ENCODE measurements at regions not wholly inside any gene's neighbourhood (a gene's known extent, or its start where the extent isn't known, plus 50 kb on each side); places are given as distances from the start of the nearest gene placed in this dataset.
"Not testable (repeated sequence)": the region's sequence is repeated elsewhere in the genome, so short reads cannot be mapped to it uniquely, and the experiment has no call there.

DNA sequence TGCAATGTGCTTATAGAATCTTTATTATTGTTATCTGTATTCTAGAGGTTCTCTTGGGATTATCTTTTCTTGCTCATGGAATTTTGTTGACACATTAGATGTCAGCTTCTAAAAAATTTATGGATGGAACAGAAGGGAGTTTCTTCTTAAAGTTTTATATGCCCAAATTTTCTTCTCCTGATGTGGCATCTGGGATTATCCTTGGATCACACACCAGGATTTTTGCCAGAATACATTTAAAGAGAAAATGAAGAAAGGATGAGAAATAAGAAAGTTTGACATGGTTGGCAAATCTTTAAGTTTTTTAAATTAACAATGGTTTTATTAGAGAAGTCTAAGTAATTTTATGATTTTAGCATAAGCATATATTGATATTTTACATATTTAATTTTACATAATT lies 706.7 kb upstream of the TMEFF2 start:
- intact Hi-C loops (cut with micrococcal nuclease), result no loop called here
- Histone ChIP-seq H3K27ac (ENCODE audit: low read depth in 1 of 2, low read length in 2 of 2) (no peak overlapping the region), H3K4me2 (replicated peaks; ENCODE audit: extremely low read depth, low read length, poor library complexity, severe bottlenecking) (no peak overlapping the region), H3K27me3 (ENCODE audit: control insufficient read depth in 2 of 2, insufficient read depth in 2 of 2, low read length in 2 of 2) (no peaks in the 10 kb centered on the region), H3K79me2 (ENCODE audit: insufficient read depth, low read length) (no peaks in the 10 kb centered on the region), H3K36me3 (replicated peaks in 1 of 2; ENCODE audit: control insufficient read depth in 1 of 2, insufficient read depth in 2 of 2, low read length in 2 of 2) (no peaks in the 10 kb centered on the region), H3K4me1 (ENCODE audit: control insufficient read depth in 1 of 2, insufficient read depth in 2 of 2, low read length in 2 of 2) (no peaks in the 10 kb centered on the region), H4K20me1 (ENCODE audit: insufficient read depth, low read length) (no peaks in the 10 kb centered on the region), H3K9ac (ENCODE audit: insufficient read depth, low read length, poor library complexity, severe bottlenecking) (no peak overlapping the region), H2AFZ (ENCODE audit: insufficient read depth, low read depth, low read length, poor library complexity, severe bottlenecking) (no peak overlapping the region), H3K4me3 (replicated peaks in 1 of 3; ENCODE audit: low read depth in 2 of 3, low read length in 3 of 3) (no peak overlapping the region), H3K9me3 (replicated peaks in 1 of 2; ENCODE audit: control insufficient read depth in 1 of 2, insufficient read depth in 1 of 2, low read length in 2 of 2) (peaks cover 0 to 4% of the 10 kb centered on the region in 2 donors)
- H3K9me3 Mint-ChIP-seq, result peaks cover 0 to 5% (median 3%) of the 10 kb centered on the region in 7 donors
- H3K4me3 Mint-ChIP-seq, result no peak overlapping the region
- DNase-seq, result no peak
- no peaks in the 10 kb centered on the region for H3K36me3 Mint-ChIP-seq
- no peak overlapping the region for H3K27ac Mint-ChIP-seq
- H3K27me3 Mint-ChIP-seq (ENCODE audit: low read depth in 3 of 3), result no peaks in the 10 kb centered on the region
- TF ChIP-seq, protein P1, sequence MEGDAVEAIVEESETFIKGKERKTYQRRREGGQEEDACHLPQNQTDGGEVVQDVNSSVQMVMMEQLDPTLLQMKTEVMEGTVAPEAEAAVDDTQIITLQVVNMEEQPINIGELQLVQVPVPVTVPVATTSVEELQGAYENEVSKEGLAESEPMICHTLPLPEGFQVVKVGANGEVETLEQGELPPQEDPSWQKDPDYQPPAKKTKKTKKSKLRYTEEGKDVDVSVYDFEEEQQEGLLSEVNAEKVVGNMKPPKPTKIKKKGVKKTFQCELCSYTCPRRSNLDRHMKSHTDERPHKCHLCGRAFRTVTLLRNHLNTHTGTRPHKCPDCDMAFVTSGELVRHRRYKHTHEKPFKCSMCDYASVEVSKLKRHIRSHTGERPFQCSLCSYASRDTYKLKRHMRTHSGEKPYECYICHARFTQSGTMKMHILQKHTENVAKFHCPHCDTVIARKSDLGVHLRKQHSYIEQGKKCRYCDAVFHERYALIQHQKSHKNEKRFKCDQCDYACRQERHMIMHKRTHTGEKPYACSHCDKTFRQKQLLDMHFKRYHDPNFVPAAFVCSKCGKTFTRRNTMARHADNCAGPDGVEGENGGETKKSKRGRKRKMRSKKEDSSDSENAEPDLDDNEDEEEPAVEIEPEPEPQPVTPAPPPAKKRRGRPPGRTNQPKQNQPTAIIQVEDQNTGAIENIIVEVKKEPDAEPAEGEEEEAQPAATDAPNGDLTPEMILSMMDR (IDR thresholded peaks at IDR 0.05), result no peak
- H3K4me1 Mint-ChIP-seq, result no peaks in the 10 kb centered on the region

DNA sequence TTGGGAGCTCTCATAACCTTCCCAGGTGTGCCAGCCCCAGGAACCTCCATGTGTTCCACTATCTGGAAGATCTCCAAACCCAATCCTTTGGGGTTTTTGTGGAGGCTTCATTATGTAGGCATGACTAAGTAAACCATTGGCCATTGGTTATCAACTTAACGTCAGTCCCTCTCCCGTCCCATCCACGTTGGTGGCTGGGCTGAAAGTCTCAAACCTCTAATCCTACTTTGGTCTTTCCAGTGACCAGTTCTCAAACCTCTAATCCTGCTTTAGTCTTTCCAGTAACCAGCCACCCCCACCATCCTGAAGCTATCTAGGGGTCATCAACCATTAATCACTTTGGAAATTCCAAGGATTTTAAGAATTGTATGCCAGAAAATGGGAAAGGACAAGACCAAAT lies 704.7 kb upstream of the TMEFF2 start:
- H3K27me3 Mint-ChIP-seq (ENCODE audit: low read depth in 3 of 3), result no peaks in the 10 kb centered on the region
- Histone ChIP-seq H3K36me3 (replicated peaks in 1 of 2; ENCODE audit: control insufficient read depth in 1 of 2, insufficient read depth in 2 of 2, low read length in 2 of 2) (no peaks in the 10 kb centered on the region), H4K20me1 (ENCODE audit: insufficient read depth, low read length) (no peaks in the 10 kb centered on the region), H3K27me3 (ENCODE audit: control insufficient read depth in 2 of 2, insufficient read depth in 2 of 2, low read length in 2 of 2) (no peaks in the 10 kb centered on the region), H3K4me3 (replicated peaks in 1 of 3; ENCODE audit: low read depth in 2 of 3, low read length in 3 of 3) (no peak overlapping the region), H3K4me2 (replicated peaks; ENCODE audit: extremely low read depth, low read length, poor library complexity, severe bottlenecking) (no peak overlapping the region), H2AFZ (ENCODE audit: insufficient read depth, low read depth, low read length, poor library complexity, severe bottlenecking) (no peak overlapping the region), H3K9ac (ENCODE audit: insufficient read depth, low read length, poor library complexity, severe bottlenecking) (no peak overlapping the region), H3K9me3 (replicated peaks in 1 of 2; ENCODE audit: control insufficient read depth in 1 of 2, insufficient read depth in 1 of 2, low read length in 2 of 2) (peaks cover 0 to 4% of the 10 kb centered on the region in 2 donors), H3K79me2 (ENCODE audit: insufficient read depth, low read length) (no peaks in the 10 kb centered on the region), H3K4me1 (ENCODE audit: control insufficient read depth in 1 of 2, insufficient read depth in 2 of 2, low read length in 2 of 2) (no peaks in the 10 kb centered on the region), H3K27ac (ENCODE audit: low read depth in 1 of 2, low read length in 2 of 2) (no peak overlapping the region)
- no peak overlapping the region for H3K4me3 Mint-ChIP-seq
- H3K9me3 Mint-ChIP-seq, result peaks cover 0 to 7% (median 3%) of the 10 kb centered on the region in 7 donors
- WGBS (ENCODE audit: insufficient coverage), result 95% methylated on average over 3 of the region's 3 CpGs
- DNase-seq, result no peak
- intact Hi-C loops (cut with micrococcal nuclease), result no loop called here
- TF ChIP-seq, protein P1 (IDR thresholded peaks at IDR 0.05), result no peak
- H3K4me1 Mint-ChIP-seq, result no peaks in the 10 kb centered on the region
- H3K27ac Mint-ChIP-seq, result no peak overlapping the region
- H3K36me3 Mint-ChIP-seq, result no peaks in the 10 kb centered on the region

GRCh38 chr2:192893976-192894375 lies 699.2 kb upstream of the TMEFF2 start:
- H3K4me1 Mint-ChIP-seq; DNase-seq; H3K27me3 ChIP-seq (ENCODE audit: control insufficient read depth in 2 of 2, insufficient read depth in 2 of 2, low read length in 2 of 2); H3K4me3 Mint-ChIP-seq; H3K36me3 Mint-ChIP-seq; H4K20me1 ChIP-seq (ENCODE audit: insufficient read depth, low read length); H3K27ac ChIP-seq (ENCODE audit: low read depth in 1 of 2, low read length in 2 of 2); H3K36me3 ChIP-seq (replicated peaks in 1 of 2; ENCODE audit: control insufficient read depth in 1 of 2, insufficient read depth in 2 of 2, low read length in 2 of 2); H3K27me3 Mint-ChIP-seq (ENCODE audit: low read depth in 3 of 3); H3K9ac ChIP-seq (ENCODE audit: insufficient read depth, low read length, poor library complexity, severe bottlenecking); H3K79me2 ChIP-seq (ENCODE audit: insufficient read depth, low read length); H3K4me2 ChIP-seq (replicated peaks; ENCODE audit: extremely low read depth, low read length, poor library complexity, severe bottlenecking); intact Hi-C loops (cut with micrococcal nuclease); H3K4me1 ChIP-seq (ENCODE audit: control insufficient read depth in 1 of 2, insufficient read depth in 2 of 2, low read length in 2 of 2); H3K4me3 ChIP-seq (replicated peaks in 1 of 3; ENCODE audit: low read depth in 2 of 3, low read length in 3 of 3); H2AFZ ChIP-seq (ENCODE audit: insufficient read depth, low read depth, low read length, poor library complexity, severe bottlenecking); H3K27ac Mint-ChIP-seq: not testable (repeated sequence)
- peaks cover 0 to 14% of the 10 kb centered on the region in 2 donors for H3K9me3 ChIP-seq (replicated peaks in 1 of 2; ENCODE audit: control insufficient read depth in 1 of 2, insufficient read depth in 1 of 2, low read length in 2 of 2)
- 93% methylated on average over 21 of the region's 29 CpGs for WGBS (ENCODE audit: insufficient coverage)
- H3K9me3 Mint-ChIP-seq, result peaks cover 6 to 15% (median 9%) of the 10 kb centered on the region in 7 donors

Measured in CD14-positive monocyte (primary cell).